ENCODE measurements at regions not wholly inside any gene's neighbourhood (a gene's known extent, or its start where the extent isn't known, plus 50 kb on each side); places are given as distances from the start of the nearest gene placed in this dataset.
"Not testable (repeated sequence)": the region's sequence is repeated elsewhere in the genome, so short reads cannot be mapped to it uniquely, and the experiment has no call there.

GRCh38 chr11:97703851-97704250 lies 1314.0 kb downstream of the JRKL start:
- ATAC-seq (ENCODE audit: poor library complexity) (no peak), DNase-seq (no peak)
- intact Hi-C loops (cut with DNase I): no loop called here

- DNase-seq; intact Hi-C loops (cut with DNase I); ATAC-seq (ENCODE audit: poor library complexity): not testable (repeated sequence)
Observed at GRCh38 chr11:97705441-97705840, 1315.3 kb upstream of the CNTN5 start.

GRCh38 chr11:97717922-97718321 lies 1302.8 kb upstream of the CNTN5 start:
- intact Hi-C loops (cut with DNase I): no loop called here
- DNase-seq (no peak), ATAC-seq (ENCODE audit: poor library complexity) (no peak)

GRCh38 chr11:97722065-97722464 lies 1298.7 kb upstream of the CNTN5 start:
- DNase-seq (no peak), ATAC-seq (ENCODE audit: poor library complexity) (peak; percentile 48)
- intact Hi-C loops (cut with DNase I): no loop called here

- intact Hi-C loops (cut with DNase I): no loop called here
- ATAC-seq (ENCODE audit: poor library complexity) (no peak), DNase-seq (no peak)
Observed at GRCh38 chr11:97722721-97723120, 1298.0 kb upstream of the CNTN5 start.

- ATAC-seq (ENCODE audit: poor library complexity) (no peak), DNase-seq (no peak)
- intact Hi-C loops (cut with DNase I): no loop called here
Observed at GRCh38 chr11:97729546-97730272, 1291.0 kb upstream of the CNTN5 start.

- no peak for ATAC-seq (ENCODE audit: poor library complexity)
Observed at GRCh38 chr11:97732011-97732632, 1288.6 kb upstream of the CNTN5 start.

GRCh38 chr11:97738751-97739150 lies 1282.0 kb upstream of the CNTN5 start:
- ATAC-seq (ENCODE audit: poor library complexity) (no peak), DNase-seq (no peak)
- intact Hi-C loops (cut with DNase I): no loop called here

More at GRCh38 chr11:97732011-97732632, 1288.6 kb upstream of the CNTN5 start:
- intact Hi-C loops (cut with DNase I): no loop called here
- DNase-seq: no peak

- intact Hi-C loops (cut with DNase I): no loop called here
- DNase-seq (no peak), ATAC-seq (ENCODE audit: poor library complexity) (peak; percentile 91)
Observed at GRCh38 chr11:97739932-97740800, 1280.6 kb upstream of the CNTN5 start.

- no peak for DNase-seq
- intact Hi-C loops (cut with DNase I): no loop called here
- ATAC-seq (ENCODE audit: poor library complexity): peak; percentile 28
Observed at GRCh38 chr11:97740801-97741151, 1280.0 kb upstream of the CNTN5 start.

- no peak for ATAC-seq (ENCODE audit: poor library complexity)
- intact Hi-C loops (cut with DNase I): no loop called here
- no peak for DNase-seq
Observed at GRCh38 chr11:97742717-97743116, 1278.0 kb upstream of the CNTN5 start.

GRCh38 chr11:97743205-97743742 lies 1277.5 kb upstream of the CNTN5 start:
- no peak for DNase-seq
- intact Hi-C loops (cut with DNase I): no loop called here
- ATAC-seq (ENCODE audit: poor library complexity): no peak

GRCh38 chr11:97745515-97746050 lies 1275.2 kb upstream of the CNTN5 start:
- ATAC-seq (ENCODE audit: poor library complexity) (no peak), DNase-seq (no peak)
- intact Hi-C loops (cut with DNase I): no loop called here

- DNase-seq: no peak
- intact Hi-C loops (cut with DNase I): no loop called here
- ATAC-seq (ENCODE audit: poor library complexity): no peak
Observed at GRCh38 chr11:97746818-97747217, 1273.9 kb upstream of the CNTN5 start.

GRCh38 chr11:97751405-97751804 lies 1269.3 kb upstream of the CNTN5 start:
- peak; percentile 98 for ATAC-seq (ENCODE audit: poor library complexity)
- DNase-seq: peak; percentile 65
- intact Hi-C loops (cut with DNase I): no loop called here

- ATAC-seq (ENCODE audit: poor library complexity) (peak; percentile 28), DNase-seq (no peak)
- intact Hi-C loops (cut with DNase I): no loop called here
Observed at GRCh38 chr11:97751952-97752351, 1268.8 kb upstream of the CNTN5 start.

GRCh38 chr11:97754976-97755375 lies 1265.8 kb upstream of the CNTN5 start:
- no peak for ATAC-seq (ENCODE audit: poor library complexity)
- no peak for DNase-seq
- intact Hi-C loops (cut with DNase I): no loop called here

GRCh38 chr11:97756571-97757335 lies 1264.0 kb upstream of the CNTN5 start:
- no peak for ATAC-seq (ENCODE audit: poor library complexity)
- intact Hi-C loops (cut with DNase I): no loop called here
- DNase-seq: no peak

All from Right ventricle myocardium superior (tissue), 1 donor.